ENCODE measurements at regions not wholly inside any gene's neighbourhood (a gene's known extent, or its start where the extent isn't known, plus 50 kb on each side); places are given as distances from the start of the nearest gene placed in this dataset.

- H3K9me3 ChIP-seq (replicated peaks; ENCODE audit: control insufficient read depth, insufficient read depth, low read length) = no peaks in the 10 kb centered on the region
- ChIA-PET POLR2A (no interaction called here), CTCF (interaction anchor here (1.1 to 1.4 kb wide), 2 partner anchors 8 to 9 kb away, joined by 3 to 4 read pairs; no protein-coding TSS in a partner anchor)
- H3K36me3 ChIP-seq (ENCODE audit: control insufficient read depth in 2 of 2, extremely low read depth in 1 of 2, insufficient read depth in 2 of 2, low read length in 2 of 2) = peaks cover 0 to 2% of the 10 kb centered on the region in 2 experiments
- no peaks in the 10 kb centered on the region for H3K27me3 ChIP-seq (ENCODE audit: control insufficient read depth in 2 of 2, insufficient read depth in 2 of 2, low read length in 2 of 2)
- dilution Hi-C loops (cut with MboI; ENCODE audit: extremely low pct_ligation_motif_present, low sequenced_read_pairs) = no loop called here
- no peaks in the 10 kb centered on the region for H3K9me1 ChIP-seq (replicated peaks; ENCODE audit: control insufficient read depth, extremely low read depth, insufficient read depth, low read length)
- no peak for FAIRE-seq
- no TSS peak for BruUV-seq (replicated peaks)
- no peaks in the 10 kb centered on the region for H3K79me2 ChIP-seq (ENCODE audit: control insufficient read depth, insufficient read depth, low read length)
- H3K9ac ChIP-seq (replicated peaks; ENCODE audit: extremely low read depth, insufficient read depth, low read length) = no peak overlapping the region
- TF ChIP-seq MYC (IDR thresholded peaks at IDR 0.05; ENCODE audit: low read depth, low read length) (no peak), MAX (IDR thresholded peaks at IDR 0.05; ENCODE audit: insufficient read depth, insufficient read length) (no peak), EZH2 (IDR thresholded peaks at IDR 0.05; ENCODE audit: borderline replicate concordance, low read depth, low read length, severe bottlenecking) (no peak), POLR2AphosphoS5 (IDR thresholded peaks at IDR 0.05; ENCODE audit: insufficient read depth, low read depth, low read length) (no peak), FOS (IDR thresholded peaks at IDR 0.05; ENCODE audit: borderline replicate concordance, insufficient read depth, low read length) (no peak), GATA2 (IDR thresholded peaks at IDR 0.05; ENCODE audit: insufficient read depth, insufficient read length, low read depth, low read length) (no peak), CTCF (IDR thresholded peaks at IDR 0.05; ENCODE audit: extremely low read depth in 1 of 2, insufficient read depth in 1 of 2, low read depth in 1 of 2, low read length in 2 of 2) (no peak), POLR2A (IDR thresholded peaks at IDR 0.05; ENCODE audit: low read depth, low read length) (no peak), JUN (IDR thresholded peaks at IDR 0.05; ENCODE audit: borderline replicate concordance, insufficient read depth, insufficient read length, low read depth) (no peak)
- intact Hi-C loops (cut with micrococcal nuclease) = no loop called here
- no peak overlapping the region for H3K4me2 ChIP-seq (ENCODE audit: insufficient read depth, low read length)
- DNase-seq (ENCODE audit: low read depth, low spot score) = no peak
- H3K4me3 ChIP-seq (replicated peaks in 1 of 3; ENCODE audit: insufficient read depth in 1 of 3, low read depth in 1 of 3, low read length in 3 of 3) = no peak overlapping the region
- no peaks in the 10 kb centered on the region for H3K4me1 ChIP-seq (ENCODE audit: control insufficient read depth, extremely low read depth, insufficient read depth, low read length)
- H2AFZ ChIP-seq (ENCODE audit: low read depth, low read length) = no peak overlapping the region
- H4K20me1 ChIP-seq (replicated peaks; ENCODE audit: control insufficient read depth, extremely low read depth, insufficient read depth, low read length) = no peaks in the 10 kb centered on the region
- H3K27ac ChIP-seq (ENCODE audit: insufficient read depth, low read depth, low read length) = no peak overlapping the region
Observed at GRCh38 chr7:22958742-22959141, 55.2 kb downstream of the HYCC1 start.
